ENCODE measurements at regions not wholly inside any gene's neighbourhood (a gene's known extent, or its start where the extent isn't known, plus 50 kb on each side); places are given as distances from the start of the nearest gene placed in this dataset.

DNA sequence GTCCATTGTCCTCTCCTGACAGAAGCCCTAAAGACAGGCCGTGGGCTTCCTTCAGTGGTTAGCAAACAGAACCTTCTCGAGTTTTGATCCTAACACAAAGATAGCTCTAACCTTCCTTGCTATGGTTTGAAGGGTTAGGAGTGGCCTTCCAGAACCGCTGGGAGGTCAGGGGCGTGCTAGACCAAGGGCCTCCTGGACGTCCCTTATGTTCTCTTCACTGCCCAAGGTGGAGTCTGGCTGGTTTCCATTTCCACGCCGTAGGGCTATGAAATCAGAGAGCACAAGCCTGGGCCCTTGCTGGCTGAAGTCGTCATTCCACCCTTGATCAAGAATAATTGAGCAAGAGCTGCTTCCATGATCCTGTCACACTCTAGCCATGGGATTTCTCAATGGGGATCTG, 475.1 kb downstream of the SHQ1 start:
- no peak overlapping the region for H3K27ac ChIP-seq (ENCODE audit: insufficient read depth, low read length)
- ATAC-seq (ENCODE audit: low read depth) = no peak
- no CpG with 5 or more reads among the region's 8 CpGs for WGBS, 2 experiments (ENCODE audit: extremely low coverage in 2 of 2, insufficient read length in 1 of 2)

More for the DNA sequence above, 475.1 kb downstream of the SHQ1 start:
- Histone ChIP-seq H2AFZ (replicated peaks; ENCODE audit: low read length, poor library complexity) (no peak overlapping the region), H3K9ac (ENCODE audit: low read depth, low read length) (no peak overlapping the region), H2BK20ac (ENCODE audit: low read depth, low read length) (no peak overlapping the region), H3K4me2 (ENCODE audit: low read depth, low read length) (no peak overlapping the region), H2AK9ac (replicated peaks; ENCODE audit: low read depth, low read length, poor library complexity) (no peak overlapping the region), H3K79me1 (ENCODE audit: low read depth in 1 of 2, low read length in 2 of 2) (peaks cover 1 to 5% of the 10 kb centered on the region in 2 experiments), H3K23ac (ENCODE audit: low read depth, low read length) (no peak overlapping the region), H3K4me1 (ENCODE audit: control insufficient read depth, insufficient read depth, low read length) (no peaks in the 10 kb centered on the region), H3K4ac (ENCODE audit: low read depth, low read length) (no peak overlapping the region), H2BK15ac (ENCODE audit: low read depth, low read length) (no peak overlapping the region), H4K20me1 (ENCODE audit: insufficient read depth, low read length) (no peaks in the 10 kb centered on the region), H3K9me3 (ENCODE audit: control insufficient read depth, insufficient read depth, low read length) (no peaks in the 10 kb centered on the region), H3K36me3 (ENCODE audit: control insufficient read depth, insufficient read depth, low read length) (peaks cover 4% of the 10 kb centered on the region), H3K14ac (replicated peaks; ENCODE audit: low read depth, low read length) (no peak overlapping the region), H2BK5ac (ENCODE audit: low read depth, low read length, poor library complexity, severe bottlenecking) (no peak overlapping the region), H3K56ac (ENCODE audit: extremely low read depth, insufficient read depth, low read length) (no peak overlapping the region), H4K91ac (ENCODE audit: insufficient read depth, low read depth, low read length) (no peak overlapping the region), H2BK120ac (ENCODE audit: low read depth, low read length) (no peak overlapping the region), H3K18ac (ENCODE audit: low read depth, low read length) (no peak overlapping the region), H3K27me3 (ENCODE audit: control insufficient read depth, insufficient read depth, low read length) (no peaks in the 10 kb centered on the region; the same call in 1 of the 2 replicates), H3K4me3 (ENCODE audit: insufficient read depth, low read depth, low read length) (no peak overlapping the region), H4K5ac (ENCODE audit: low read depth, low read length) (no peak overlapping the region), H3K9me1 (ENCODE audit: insufficient read depth, low read length) (peaks cover 1% of the 10 kb centered on the region; the same call in 1 of the 2 replicates), H4K8ac (ENCODE audit: low read depth in 2 of 2, low read length in 2 of 2) (no peak overlapping the region), H2AK5ac (ENCODE audit: low read depth, low read length) (no peak overlapping the region)
- ChIA-PET CTCF (interaction anchor here (0.5 kb wide), 1 partner anchor 353 kb away, joined by 7 read pairs; no protein-coding TSS in a partner anchor), POLR2A (ENCODE audit: unreplicated experiment) (no interaction called here)
- DNase-seq = no peak
- no TSS peak for BruUV-seq (replicated peaks)
- no peak for TF ChIP-seq RFX5 (IDR thresholded peaks at IDR 0.05; ENCODE audit: low read depth, low read length)
- no peak for TF ChIP-seq RAD21 (IDR thresholded peaks at IDR 0.05; ENCODE audit: low read length)
- dilution Hi-C loops (cut with HindIII; ENCODE audit: low sequenced_read_pairs, unreplicated experiment) = no loop called here
- intact Hi-C loops (cut with micrococcal nuclease) = no loop called here
- in situ Hi-C loops (cut with MboI; ENCODE audit: low sequenced_read_pairs) = no loop called here

Measured in IMR-90 (cell line).